ENCODE measurements at regions not wholly inside any gene's neighbourhood (a gene's known extent, or its start where the extent isn't known, plus 50 kb on each side); places are given as distances from the start of the nearest gene placed in this dataset.

GRCh38 chr1:234699795-234700665 is 90.1 kb upstream of the IRF2BP2 start:
- TF ChIP-seq CTCF (IDR thresholded peaks at IDR 0.05), result no peak
- no peak for TF ChIP-seq POLR2A (IDR thresholded peaks at IDR 0.05)

All from uterus (tissue), 2 donors.